ENCODE measurements at regions not wholly inside any gene's neighbourhood (a gene's known extent, or its start where the extent isn't known, plus 50 kb on each side); places are given as distances from the start of the nearest gene placed in this dataset.

DNA sequence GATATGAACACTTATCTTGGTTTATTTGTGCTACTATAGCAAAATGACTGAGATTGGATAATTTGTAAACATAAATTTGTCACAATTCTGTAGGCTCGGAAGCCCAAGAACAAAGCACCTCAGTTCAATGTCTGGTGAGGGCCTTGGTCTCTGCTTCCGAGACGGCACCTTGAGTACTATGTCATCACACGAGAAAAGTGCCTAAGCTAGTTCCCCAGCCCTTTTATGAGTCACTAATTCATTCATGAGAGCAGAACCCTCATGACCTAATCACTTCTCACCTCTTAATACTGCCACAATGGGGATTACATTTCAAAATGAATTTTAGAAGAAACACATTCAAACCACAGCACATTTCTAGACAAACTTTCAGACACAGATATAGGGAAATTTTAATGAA lies 52.0 kb upstream of the PRSS1 start:
- TF ChIP-seq CTCF (conservative IDR thresholded peaks at IDR 0.05 in 1 of 2, IDR thresholded peaks at IDR 0.05 in 1 of 2; ENCODE audit: extremely low read depth in 1 of 2, insufficient read depth in 1 of 2, low read depth in 1 of 2, low read length in 2 of 2) (no peak), EZH2 (IDR thresholded peaks at IDR 0.05; ENCODE audit: borderline replicate concordance, low read length) (no peak)
